ENCODE measurements at regions not wholly inside any gene's neighbourhood (a gene's known extent, or its start where the extent isn't known, plus 50 kb on each side); places are given as distances from the start of the nearest gene placed in this dataset.

GRCh38 chr10:83522881-83523386, 616.4 kb upstream of the GHITM start:
- H3K4me3 ChIP-seq = no peak overlapping the region
- H3K36me3 ChIP-seq = no peaks in the 10 kb centered on the region
- intact Hi-C loops (cut with DNase I; ENCODE audit: low total_unique reads) = no loop called here
- no peak overlapping the region for H3K27ac ChIP-seq
- H3K4me1 ChIP-seq = peaks cover 0 to 8% (median 0%) of the 10 kb centered on the region in 4 donors
- no peak for TF ChIP-seq POLR2A (IDR thresholded peaks at IDR 0.05)
- no peak for TF ChIP-seq EP300 (IDR thresholded peaks at IDR 0.05)
- no peak for TF ChIP-seq POLR2AphosphoS5 (IDR thresholded peaks at IDR 0.05)
- no peak for TF ChIP-seq CTCF (IDR thresholded peaks at IDR 0.05)
- peak in 1 of 2 donors; percentile 57 for DNase-seq
- WGBS, 5 donors = 43 to 64% (median 54%) methylated on average over 3 of the region's 3 CpGs
- H3K9me3 ChIP-seq = peaks cover 3 to 17% (median 13%) of the 10 kb centered on the region in 4 donors
- no peaks in the 10 kb centered on the region for H3K27me3 ChIP-seq

- intact Hi-C loops (cut with DNase I; ENCODE audit: low total_unique reads) = no loop called here
- no peak for DNase-seq
- Histone ChIP-seq H3K9me3 (peaks cover 7 to 43% (median 15%) of the 10 kb centered on the region in 4 donors), H3K27me3 (no peaks in the 10 kb centered on the region), H3K4me3 (no peak overlapping the region), H3K4me1 (peaks cover 0 to 2% (median 0%) of the 10 kb centered on the region in 4 donors), H3K27ac (no peak overlapping the region), H3K36me3 (no peaks in the 10 kb centered on the region)
- TF ChIP-seq CTCF (IDR thresholded peaks at IDR 0.05) (no peak), POLR2A (IDR thresholded peaks at IDR 0.05) (no peak), EP300 (IDR thresholded peaks at IDR 0.05) (no peak), POLR2AphosphoS5 (IDR thresholded peaks at IDR 0.05) (no peak)
These were observed 611.4 kb upstream of the GHITM start for GRCh38 chr10:83527934-83528333.

GRCh38 chr10:83533290-83533689, 606.0 kb upstream of the GHITM start:
- no peak for DNase-seq
- WGBS, 5 donors = 33 to 50% (median 37%) methylated on average over 1 of the region's 1 CpG
- Histone ChIP-seq H3K4me1 (no peaks in the 10 kb centered on the region), H3K27ac (no peak overlapping the region), H3K36me3 (no peaks in the 10 kb centered on the region), H3K4me3 (no peak overlapping the region), H3K9me3 (peaks cover 0 to 22% (median 2%) of the 10 kb centered on the region in 4 donors), H3K27me3 (no peaks in the 10 kb centered on the region)
- intact Hi-C loops (cut with DNase I; ENCODE audit: low total_unique reads) = no loop called here
- TF ChIP-seq EP300 (IDR thresholded peaks at IDR 0.05) = no peak
- TF ChIP-seq POLR2A (IDR thresholded peaks at IDR 0.05) = no peak
- no peak for TF ChIP-seq POLR2AphosphoS5 (IDR thresholded peaks at IDR 0.05)
- no peak for TF ChIP-seq CTCF (IDR thresholded peaks at IDR 0.05)

- no peak overlapping the region for H3K27ac ChIP-seq
- WGBS, 5 donors = 86 to 94% (median 92%) methylated on average over 4 of the region's 4 CpGs
- H3K4me3 ChIP-seq = no peak overlapping the region
- TF ChIP-seq POLR2A (IDR thresholded peaks at IDR 0.05) (no peak), POLR2AphosphoS5 (IDR thresholded peaks at IDR 0.05) (no peak), EP300 (IDR thresholded peaks at IDR 0.05) (no peak), CTCF (IDR thresholded peaks at IDR 0.05) (no peak)
- no peak for DNase-seq
- intact Hi-C loops (cut with DNase I; ENCODE audit: low total_unique reads) = no loop called here
- H3K9me3 ChIP-seq = no peaks in the 10 kb centered on the region
- no peaks in the 10 kb centered on the region for H3K36me3 ChIP-seq
- no peaks in the 10 kb centered on the region for H3K27me3 ChIP-seq
- no peaks in the 10 kb centered on the region for H3K4me1 ChIP-seq
These were observed 602.9 kb upstream of the GHITM start for GRCh38 chr10:83536426-83536825.
